NCI-H446 treated with DMSO at 0.1 percent for 48 hours (cell line): ENCODE measurements at regions not wholly inside any gene's neighbourhood (a gene's known extent, or its start where the extent isn't known, plus 50 kb on each side); places are given as distances from the start of the nearest gene placed in this dataset.
"Not testable (repeated sequence)": the region's sequence is repeated elsewhere in the genome, so short reads cannot be mapped to it uniquely, and the experiment has no call there.

ENCODE experiments used
- DNase-seq: peaks from one replicate; lab custom pipeline; 2025; lab: John Stamatoyannopoulos, UW

DNA sequence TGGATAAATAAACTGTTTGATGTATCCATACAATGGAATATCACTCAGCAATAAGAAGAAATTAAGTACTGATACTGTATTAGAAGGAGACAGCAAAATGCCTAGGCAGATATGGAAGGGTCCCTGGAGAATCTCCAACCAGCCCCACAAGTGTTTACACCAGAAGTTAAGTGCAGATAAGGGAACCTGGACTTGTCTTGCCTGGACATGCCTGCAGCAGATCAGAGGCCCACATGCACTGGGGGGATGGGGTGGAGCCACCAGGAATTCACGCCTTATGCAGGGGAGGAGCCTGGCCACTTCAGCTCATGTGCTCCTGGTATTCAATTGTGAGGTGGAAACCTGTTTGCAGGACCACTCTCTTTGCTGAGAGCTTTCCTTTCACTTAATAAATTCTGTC lies 356.9 kb downstream of the TUBA3C start:
- not testable (repeated sequence) for DNase-seq

DNA sequence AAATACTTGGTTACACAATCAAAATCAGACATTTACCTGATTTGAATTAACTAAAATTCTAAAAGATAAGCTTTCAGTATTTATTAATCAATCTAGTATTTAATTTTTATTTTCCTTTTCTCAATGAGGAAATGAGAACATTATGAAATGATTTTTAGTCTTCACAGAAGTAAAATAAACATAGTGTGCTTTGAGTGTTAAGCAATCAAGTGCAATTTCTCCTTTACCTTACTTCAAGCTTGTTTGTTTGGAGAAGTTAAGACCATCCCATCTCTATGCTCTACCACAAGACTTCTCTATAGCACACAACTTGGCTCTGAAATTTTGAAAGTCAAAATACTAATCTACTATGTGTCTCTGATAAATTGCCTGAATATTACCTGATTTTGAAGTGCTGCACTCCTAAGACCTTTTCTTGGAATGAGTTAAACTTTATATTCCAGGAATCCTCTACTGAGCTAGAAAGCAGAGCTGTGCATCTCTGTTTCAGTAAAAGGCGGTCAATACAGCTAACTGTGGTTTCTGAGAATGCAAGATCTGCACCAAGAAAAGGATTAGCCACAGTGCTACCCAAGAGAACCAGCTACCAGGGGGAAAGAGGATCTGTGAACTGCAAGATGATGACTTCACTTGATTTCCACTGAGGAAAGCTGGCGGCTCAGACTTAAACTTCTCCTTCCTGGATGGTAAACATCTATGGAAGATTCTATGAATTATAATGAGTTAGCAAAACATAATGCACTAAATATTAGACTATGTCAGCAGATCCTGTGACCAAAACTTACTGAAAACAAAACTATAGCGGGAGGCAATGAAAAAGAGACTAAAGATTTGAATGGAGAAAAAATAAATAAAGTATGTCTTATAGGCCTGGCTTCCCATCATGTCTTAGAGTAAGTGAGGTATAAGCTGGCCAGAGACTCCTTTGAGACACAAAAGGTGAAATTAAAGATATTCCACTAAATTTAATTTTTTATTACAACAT lies 358.7 kb downstream of the TUBA3C start:
- DNase-seq, result not testable (repeated sequence)

DNA sequence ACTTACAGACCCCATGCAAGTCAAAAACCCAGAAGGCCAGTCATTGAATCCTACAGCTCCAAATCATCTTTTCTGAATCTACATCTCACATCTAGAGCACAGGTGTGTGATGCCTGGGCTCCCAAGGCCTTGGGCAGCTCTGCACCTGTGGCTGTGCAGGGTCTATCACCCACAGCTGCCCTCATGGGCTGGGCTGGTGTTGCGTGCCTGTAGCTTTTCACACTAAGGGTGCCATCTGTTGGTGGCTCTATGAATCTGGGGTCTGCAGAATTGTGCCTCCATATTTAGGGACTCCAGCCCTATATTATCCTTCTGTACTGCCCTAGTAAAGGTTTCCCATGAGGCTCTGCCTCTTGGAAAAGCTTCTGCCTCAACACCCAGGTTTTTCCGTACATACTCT lies 407.6 kb downstream of the TUBA3C start:
- not testable (repeated sequence) for DNase-seq

DNA sequence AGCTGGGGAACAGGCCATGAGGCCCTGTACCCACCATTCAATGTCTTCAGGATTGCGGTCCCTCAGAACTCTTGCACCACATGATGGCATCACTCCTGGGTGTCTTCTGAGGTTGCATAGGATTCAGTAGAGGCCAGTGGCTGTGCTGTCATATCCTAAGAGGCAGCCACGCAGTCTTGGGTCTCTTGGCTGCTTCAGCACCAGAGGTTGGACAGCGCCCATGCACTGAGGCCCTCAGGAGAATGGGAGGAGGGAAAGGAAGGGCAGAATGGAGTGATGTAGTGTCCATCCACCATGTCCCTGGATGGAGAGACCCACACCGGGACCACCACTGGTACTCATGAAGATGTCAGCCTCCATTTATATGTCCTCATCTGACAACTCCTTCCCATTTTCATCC lies 439.9 kb downstream of the TUBA3C start:
- not testable (repeated sequence) for DNase-seq

DNA sequence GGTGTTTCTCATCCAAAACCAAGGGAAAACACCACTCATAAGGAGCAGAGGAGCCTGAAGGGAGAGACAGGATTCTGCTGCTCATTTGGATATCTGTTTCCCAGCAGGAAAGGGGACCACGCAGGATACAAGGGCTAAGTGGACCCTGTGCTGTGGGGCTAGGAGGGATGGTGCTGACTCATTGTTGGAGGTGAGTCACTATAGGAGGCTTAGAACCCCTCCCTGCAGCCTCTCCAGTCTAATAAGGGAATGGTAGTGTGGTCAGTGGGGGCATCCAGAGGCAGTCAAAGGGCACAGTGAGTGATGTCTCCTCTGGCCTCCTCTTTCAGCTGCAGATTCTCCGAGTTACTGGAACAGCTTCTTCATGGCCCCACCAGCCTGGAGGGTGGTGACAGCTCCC lies 442.3 kb downstream of the TUBA3C start:
- DNase-seq, result no peak

DNA sequence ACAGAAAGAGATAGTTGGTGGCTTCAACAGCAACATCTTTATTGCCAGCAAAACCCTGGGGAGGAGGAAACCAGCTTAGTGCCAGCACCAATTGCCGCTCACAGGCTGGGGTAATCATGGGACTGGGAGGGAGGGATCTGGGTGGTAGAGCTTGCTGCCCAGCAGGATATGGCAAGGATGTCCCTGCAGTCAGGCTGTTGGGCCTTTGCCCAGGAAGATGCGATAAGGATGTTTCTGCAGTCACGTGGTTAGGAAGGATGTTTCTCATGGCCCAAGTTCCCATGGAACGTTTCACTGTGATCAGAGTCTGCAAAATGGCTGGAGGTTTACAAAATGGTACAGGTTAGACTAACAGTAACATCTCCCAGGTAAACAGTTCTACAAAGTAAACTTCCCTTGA lies 443.5 kb downstream of the TUBA3C start:
- not testable (repeated sequence) for DNase-seq

DNA sequence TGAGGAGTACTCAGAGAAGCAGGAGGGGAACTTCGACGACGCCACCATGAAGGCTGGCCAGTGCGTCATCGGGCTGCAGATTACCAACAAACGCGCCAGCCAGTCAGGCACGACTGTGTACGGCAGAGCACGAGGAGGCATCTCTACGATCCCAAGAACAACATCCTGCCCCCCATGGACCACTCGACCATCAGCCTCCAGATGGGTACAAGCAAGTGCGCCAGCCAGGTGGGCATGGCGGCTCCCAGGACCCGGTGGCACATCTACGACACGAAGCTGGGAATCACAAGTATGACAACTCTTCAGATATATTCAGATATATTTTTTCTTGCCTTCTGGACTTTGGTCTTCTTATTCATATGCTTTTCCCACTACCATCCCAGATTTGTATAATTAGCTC lies 454.5 kb downstream of the TUBA3C start:
- DNase-seq, result not testable (repeated sequence)

DNA sequence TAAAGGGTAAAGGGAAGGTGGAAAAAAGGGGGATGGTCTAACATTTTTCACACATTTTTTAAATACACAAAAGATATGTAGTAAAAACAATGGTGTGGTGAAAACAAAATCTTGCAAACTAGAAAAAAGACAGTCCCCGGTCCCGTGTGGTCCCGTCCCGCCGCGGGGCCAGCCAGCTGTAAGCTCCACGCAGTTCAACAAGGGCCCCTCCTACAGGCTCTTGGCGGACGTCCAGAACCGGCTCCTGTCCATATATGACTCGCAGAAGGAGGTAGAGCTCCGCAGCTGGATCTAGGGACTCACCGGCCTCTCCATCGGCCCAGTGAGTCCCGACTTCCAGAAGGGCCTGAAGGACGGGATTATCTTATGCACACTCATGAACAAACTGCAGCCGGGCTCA lies 455.1 kb downstream of the TUBA3C start:
- not testable (repeated sequence) for DNase-seq

DNA sequence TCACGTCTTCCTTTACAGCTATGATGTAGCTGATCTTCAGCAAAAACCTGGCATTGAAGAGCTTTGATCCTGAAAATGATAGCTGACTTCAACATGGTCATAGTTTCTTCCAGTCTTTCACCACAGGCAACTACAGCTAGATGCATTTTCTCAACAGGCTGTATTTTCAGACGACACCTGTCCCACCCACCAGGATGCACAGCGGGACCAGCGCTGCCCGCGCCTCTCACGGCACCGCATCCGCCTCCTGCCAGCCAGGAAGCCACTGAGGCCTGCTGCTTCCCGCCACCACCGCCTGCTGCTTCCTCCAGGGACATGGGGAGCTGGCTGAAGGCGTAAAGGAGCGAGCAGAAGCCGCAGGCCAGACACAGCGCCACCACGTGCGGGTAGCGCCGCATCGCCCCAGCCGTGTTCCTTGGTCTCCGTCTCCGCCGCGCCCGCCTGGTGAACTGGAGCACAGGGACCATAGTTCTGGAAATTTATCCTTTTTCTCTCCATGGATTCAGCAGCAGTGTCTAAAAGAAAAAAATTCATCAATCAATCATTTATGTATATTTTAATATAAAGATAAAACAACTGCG lies 456.3 kb downstream of the TUBA3C start:
- not testable (repeated sequence) for DNase-seq

DNA sequence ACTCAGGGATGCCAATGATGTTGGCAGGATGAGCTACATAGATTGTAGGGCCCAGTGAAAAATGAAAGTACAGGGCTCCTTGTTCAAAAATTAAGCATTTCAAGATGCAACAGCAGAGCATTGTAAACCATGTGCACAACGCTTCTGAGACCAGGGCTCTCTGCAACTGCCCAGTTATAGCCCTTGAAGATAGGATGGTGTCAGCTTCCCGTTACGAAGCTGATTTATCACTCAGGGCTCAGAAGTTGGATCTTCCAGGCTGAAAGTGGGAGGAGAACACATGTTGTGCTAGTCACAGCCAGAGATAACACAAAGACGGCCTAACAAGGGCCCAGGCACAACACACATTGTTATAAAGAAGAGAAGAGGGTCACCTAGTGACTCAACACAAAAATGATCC lies 466.7 kb downstream of the TUBA3C start:
- DNase-seq, result no peak

DNA sequence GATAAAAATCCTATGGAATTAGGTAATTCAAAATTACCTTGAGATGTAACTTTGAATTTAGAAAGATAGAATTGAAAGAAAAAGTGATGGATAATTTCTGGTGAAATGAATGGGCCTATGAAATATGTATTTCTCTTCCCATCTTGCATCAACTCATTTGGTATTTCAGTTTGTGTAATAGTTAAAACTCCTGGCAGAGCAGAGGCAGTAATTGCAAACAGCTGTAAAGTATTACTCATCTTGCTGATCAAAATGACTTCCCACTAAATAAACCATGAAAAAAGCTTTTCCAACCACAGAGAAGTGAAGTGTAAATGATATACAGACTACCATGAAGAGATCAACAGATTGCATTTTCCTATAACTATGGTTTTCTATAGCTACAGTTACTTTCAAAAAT lies 471.0 kb downstream of the TUBA3C start:
- not testable (repeated sequence) for DNase-seq

DNA sequence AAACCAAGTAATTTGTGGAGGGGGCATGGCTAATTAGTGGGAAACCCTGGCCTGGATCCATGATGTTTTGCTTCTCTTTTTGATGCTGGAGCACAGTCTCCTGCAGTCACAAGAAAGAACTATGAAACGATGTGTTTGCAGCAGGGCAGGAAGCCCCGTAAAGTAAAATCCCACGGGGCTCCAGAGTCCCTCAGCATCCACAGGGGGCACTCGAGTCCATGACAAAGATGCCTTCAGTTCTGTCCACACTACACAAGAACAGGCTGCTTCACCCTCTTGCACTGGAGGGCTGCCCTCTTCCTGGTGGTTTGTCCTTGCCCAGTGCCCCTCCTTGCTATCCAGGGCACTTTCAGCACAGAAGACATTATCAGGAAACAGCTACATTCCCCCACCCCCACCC lies 475.1 kb downstream of the TUBA3C start:
- not testable (repeated sequence) for DNase-seq

DNA sequence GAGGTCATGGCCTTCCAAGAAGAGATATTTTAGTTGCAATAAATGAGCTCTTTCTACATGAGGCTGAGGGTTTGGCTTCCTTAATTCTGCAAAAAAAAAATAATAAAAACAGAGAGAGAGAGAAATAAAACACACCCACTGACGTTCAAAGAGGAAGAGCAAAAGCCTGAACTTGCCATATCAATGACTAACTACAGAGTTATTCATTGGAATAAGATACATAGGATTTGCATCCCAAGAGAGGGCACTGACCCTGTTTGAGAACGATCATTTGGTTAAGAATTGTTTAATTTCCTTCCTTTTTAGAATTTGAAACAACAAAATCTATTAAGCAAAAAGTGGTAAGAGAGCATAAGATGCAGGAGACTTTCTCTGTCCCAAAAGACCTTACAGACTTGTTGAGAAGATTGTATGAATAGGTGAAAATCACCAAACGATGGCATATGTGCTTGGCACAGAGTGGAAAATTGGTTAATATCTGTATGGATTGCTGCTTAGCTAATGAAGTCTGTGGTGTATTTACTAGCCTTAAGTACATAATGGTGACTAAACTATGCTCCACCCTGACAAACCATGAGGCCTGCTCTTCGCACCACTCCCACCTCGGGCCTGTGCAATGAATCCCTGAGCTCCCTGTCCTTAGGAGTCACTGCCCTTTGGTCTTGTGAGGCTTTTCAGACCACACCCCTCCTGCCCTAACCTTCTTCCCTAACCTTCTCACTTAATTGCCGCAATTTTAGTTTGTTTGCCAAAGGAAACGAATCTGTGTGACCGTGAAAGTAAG lies 479.0 kb downstream of the TUBA3C start:
- not testable (repeated sequence) for DNase-seq

DNA sequence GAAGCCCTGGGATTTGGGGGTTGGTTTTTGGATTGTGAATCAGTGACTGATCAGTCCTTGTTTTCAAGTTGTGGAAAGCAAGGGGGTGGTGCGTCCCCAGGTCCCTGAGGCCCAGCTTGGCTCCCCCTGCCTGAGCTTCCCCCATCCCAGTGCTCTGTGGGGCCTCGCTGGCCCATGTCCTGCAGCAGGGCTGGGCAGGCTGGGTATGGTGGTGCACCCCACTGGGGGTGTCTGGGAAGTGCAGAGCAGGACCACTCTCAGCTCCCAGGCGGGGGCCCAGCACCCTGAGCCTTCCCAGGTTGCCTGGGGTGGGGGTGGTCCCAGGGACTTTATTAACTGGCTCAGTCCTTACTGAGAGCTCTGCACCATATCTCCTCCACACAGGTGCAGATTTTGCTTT lies 483.3 kb downstream of the TUBA3C start:
- DNase-seq, result not testable (repeated sequence)

DNA sequence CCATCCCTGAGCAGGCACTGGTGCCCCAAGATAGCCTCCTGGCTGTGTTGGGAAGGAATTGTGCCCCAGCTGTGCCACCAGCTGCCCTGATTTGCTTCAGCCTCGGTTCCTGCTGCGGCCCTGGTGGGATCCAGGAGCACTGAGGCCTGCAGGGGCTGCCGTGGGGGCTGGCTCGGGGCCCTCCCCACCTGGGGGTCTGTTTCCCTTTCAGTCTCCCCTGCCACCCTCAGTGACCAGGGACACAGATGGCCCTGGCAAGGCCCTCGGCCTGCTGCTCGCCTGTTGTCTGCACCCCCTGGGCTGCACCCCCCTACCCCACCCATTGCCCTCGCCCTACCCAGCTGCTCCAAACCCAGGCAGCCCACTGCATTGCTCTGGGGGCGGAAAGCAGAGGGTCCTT lies 483.8 kb downstream of the TUBA3C start:
- DNase-seq, result not testable (repeated sequence)

DNA sequence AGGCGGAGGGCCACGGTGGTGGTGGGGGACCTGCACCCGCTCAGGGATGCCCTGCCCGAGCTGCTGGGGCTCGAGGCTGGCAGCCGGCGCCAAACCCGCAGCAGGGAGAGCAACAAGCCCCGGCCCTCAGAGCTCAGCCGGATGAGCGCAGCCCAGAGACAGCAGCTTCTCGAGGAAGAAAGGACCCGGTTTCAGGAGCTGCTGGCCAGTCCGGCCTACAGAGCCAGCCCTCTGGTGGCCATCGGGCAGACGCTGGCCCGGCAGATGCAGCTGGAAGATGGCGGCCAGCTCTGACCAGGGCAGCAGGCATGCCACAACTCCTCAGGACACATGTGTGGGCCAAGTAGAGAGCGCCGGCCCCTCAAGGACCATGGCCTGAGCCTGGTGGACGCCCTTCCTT lies 484.4 kb downstream of the TUBA3C start:
- DNase-seq, result not testable (repeated sequence)

DNA sequence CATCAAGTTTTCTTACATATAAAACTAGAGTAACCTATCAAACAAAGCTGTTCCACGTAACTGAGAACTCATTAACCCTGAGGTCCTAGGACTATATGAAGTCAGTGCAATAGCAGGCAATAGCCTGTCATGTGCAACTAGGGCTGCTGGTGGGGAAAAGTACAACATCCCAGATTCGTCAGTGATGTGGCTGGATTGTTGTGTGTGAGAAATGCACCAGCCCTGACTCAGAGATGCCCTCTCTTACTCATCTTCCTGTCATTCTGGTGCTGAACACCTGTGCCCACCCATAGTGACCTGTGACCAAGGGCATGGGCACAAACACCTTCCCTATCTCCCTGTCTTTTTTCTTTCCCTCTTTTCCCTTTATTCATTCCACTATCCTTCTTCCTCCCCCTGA lies 504.2 kb downstream of the TUBA3C start:
- not testable (repeated sequence) for DNase-seq

DNA sequence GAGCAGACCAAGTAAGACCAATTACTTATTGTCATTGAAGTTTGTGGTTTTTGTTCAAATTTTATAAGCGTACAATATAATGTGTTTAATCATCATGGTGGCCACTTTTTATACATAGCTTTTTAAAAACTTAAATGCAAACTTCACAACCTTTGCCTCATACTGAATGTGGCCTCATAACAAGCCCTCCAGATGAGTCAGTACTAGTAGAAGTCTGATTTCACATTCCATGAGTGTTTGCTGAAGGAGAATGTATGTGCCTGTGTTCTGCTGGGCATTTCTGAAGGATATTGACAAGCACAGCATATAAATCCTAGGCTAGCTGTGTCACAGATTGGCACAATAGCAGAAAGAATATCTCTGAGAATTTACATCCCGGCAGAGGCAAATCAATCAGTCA lies 506.4 kb downstream of the TUBA3C start:
- DNase-seq, result not testable (repeated sequence)

DNA sequence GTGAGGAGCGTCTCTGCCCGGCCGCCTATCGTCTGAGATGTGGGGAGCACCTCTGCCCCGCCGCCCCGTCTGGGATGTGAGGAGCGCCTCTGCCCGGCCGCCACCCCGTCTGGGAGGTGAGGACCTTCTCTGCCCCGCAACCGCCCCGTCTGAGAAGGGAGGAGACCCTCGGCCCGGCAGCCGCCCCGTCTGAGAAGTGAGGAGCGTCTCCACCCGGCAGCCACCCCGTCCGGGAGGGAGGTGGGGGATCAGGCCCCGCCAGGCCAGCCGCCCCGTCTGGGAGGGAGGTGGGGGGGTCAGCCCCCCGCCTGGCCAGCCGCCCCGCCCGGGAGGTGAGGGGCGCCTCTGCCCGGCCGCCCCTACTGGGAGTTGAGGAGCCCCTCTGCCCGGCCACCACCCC lies 507.8 kb downstream of the TUBA3C start:
- DNase-seq, result not testable (repeated sequence)

DNA sequence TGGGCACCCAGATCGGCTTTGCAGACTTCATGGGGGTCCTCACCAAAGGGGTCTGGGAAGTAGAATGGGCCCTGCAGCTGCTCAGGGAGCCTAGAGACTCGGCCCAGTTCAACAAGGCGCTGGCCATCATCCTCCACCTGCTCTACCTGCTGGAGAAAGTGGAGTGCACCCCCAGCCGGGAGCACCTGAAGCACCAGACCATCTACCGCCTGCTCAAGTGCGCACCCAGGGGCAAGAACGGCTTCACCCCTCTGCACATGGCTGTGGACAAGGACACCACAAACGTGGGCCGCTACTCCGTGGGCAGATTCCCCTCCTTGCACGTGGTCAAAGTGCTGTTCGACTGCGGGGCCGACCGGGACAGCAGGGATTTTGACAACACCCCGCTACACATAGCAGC lies 515.0 kb downstream of the TUBA3C start:
- DNase-seq, result not testable (repeated sequence)

DNA sequence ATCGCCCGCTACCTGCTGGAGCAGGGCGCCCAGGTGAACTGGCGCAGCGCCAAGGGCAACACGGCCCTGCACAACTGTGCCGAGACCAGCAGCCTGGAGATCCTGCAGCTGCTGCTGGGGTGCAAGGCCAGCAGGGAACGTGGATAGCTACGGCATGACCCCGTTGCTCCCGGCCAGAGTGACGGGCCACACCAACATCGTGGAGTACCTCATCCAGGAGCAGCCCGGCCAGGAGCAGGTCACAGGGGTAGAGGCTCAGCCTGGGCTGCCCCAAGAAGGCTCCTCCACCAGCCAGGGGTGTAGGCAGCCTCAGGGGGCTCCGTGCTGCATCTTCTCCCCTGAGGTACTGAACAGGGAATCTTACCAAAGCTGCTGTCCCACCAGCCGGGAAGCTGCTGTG lies 515.9 kb downstream of the TUBA3C start:
- not testable (repeated sequence) for DNase-seq

DNA sequence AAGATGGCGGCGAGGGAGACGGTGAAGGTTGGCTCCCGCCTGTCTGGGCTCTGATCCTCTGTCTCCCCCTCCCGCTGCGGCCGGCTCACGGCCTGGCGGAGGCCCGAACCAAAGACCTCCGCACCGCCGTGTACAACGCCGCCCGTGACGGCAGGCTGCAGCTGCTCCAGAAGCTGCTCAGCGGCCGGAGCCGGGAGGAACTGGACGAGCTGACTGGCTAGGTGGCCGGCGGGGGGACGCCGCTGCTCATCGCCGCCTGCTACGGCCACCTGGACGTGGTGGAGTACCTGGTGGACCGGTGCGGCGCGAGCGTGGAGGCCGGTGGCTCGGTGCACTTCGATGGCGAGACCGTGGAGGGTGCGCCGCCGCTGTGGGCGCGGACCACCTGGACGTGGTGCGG lies 516.5 kb downstream of the TUBA3C start:
- DNase-seq, result not testable (repeated sequence)
